ENCODE measurements at regions not wholly inside any gene's neighbourhood (a gene's known extent, or its start where the extent isn't known, plus 50 kb on each side); places are given as distances from the start of the nearest gene placed in this dataset.

GRCh38 chr12:131356485-131357184, 354.3 kb upstream of the SFSWAP start:
- Histone ChIP-seq H3K4me2 (ENCODE audit: insufficient read depth, low read length) (no peak overlapping the region), H3K27ac (ENCODE audit: low read depth, low read length) (no peak overlapping the region), H3K79me2 (ENCODE audit: insufficient read depth, low read length) (no peaks in the 10 kb centered on the region), H3K9me3 (ENCODE audit: low read depth, low read length) (no peaks in the 10 kb centered on the region), H3K4me1 (ENCODE audit: insufficient read depth, low read length) (no peaks in the 10 kb centered on the region), H3K27me3 (ENCODE audit: insufficient read depth, low read length) (no peaks in the 10 kb centered on the region), H3K36me3 (ENCODE audit: insufficient read depth, low read length) (no peaks in the 10 kb centered on the region), H4K20me1 (ENCODE audit: insufficient read depth, low read length) (no peaks in the 10 kb centered on the region), H2AFZ (ENCODE audit: low read length) (no peak overlapping the region), H3K4me3 (ENCODE audit: insufficient read depth, low read length) (no peak overlapping the region)
- no peak for DNase-seq (ENCODE audit: insufficient read length, low spot score, missing footprints)
- TF ChIP-seq CTCF (IDR thresholded peaks at IDR 0.05; ENCODE audit: extremely low read depth, low read depth, low read length): no peak

GRCh38 chr12:131357185-131357747, 353.6 kb upstream of the SFSWAP start:
- DNase-seq (ENCODE audit: insufficient read length, low spot score, missing footprints): no peak
- H3K36me3 ChIP-seq (ENCODE audit: insufficient read depth, low read length): no peaks in the 10 kb centered on the region
- no peaks in the 10 kb centered on the region for H3K79me2 ChIP-seq (ENCODE audit: insufficient read depth, low read length)
- H2AFZ ChIP-seq (ENCODE audit: low read length): no peak overlapping the region
- H3K4me2 ChIP-seq (ENCODE audit: insufficient read depth, low read length): no peak overlapping the region
- TF ChIP-seq CTCF (IDR thresholded peaks at IDR 0.05; ENCODE audit: extremely low read depth, low read depth, low read length): no peak
- H4K20me1 ChIP-seq (ENCODE audit: insufficient read depth, low read length): no peaks in the 10 kb centered on the region
- no peaks in the 10 kb centered on the region for H3K9me3 ChIP-seq (ENCODE audit: low read depth, low read length)
- H3K27me3 ChIP-seq (ENCODE audit: insufficient read depth, low read length): no peaks in the 10 kb centered on the region
- no peaks in the 10 kb centered on the region for H3K4me1 ChIP-seq (ENCODE audit: insufficient read depth, low read length)
- H3K27ac ChIP-seq (ENCODE audit: low read depth, low read length): no peak overlapping the region
- H3K4me3 ChIP-seq (ENCODE audit: insufficient read depth, low read length): no peak overlapping the region

- no peak for TF ChIP-seq CTCF (IDR thresholded peaks at IDR 0.05; ENCODE audit: extremely low read depth, low read depth, low read length)
These were observed 353.0 kb upstream of the SFSWAP start for GRCh38 chr12:131357920-131358319.

GRCh38 chr12:131362291-131363211, 348.3 kb upstream of the SFSWAP start:
- H3K27me3 ChIP-seq (ENCODE audit: insufficient read depth, low read length): no peaks in the 10 kb centered on the region
- no peak overlapping the region for H2AFZ ChIP-seq (ENCODE audit: low read length)
- H3K36me3 ChIP-seq (ENCODE audit: insufficient read depth, low read length): no peaks in the 10 kb centered on the region
- H4K20me1 ChIP-seq (ENCODE audit: insufficient read depth, low read length): no peaks in the 10 kb centered on the region
- no peak overlapping the region for H3K4me2 ChIP-seq (ENCODE audit: insufficient read depth, low read length)
- H3K27ac ChIP-seq (ENCODE audit: low read depth, low read length): no peak overlapping the region
- no peak for DNase-seq (ENCODE audit: insufficient read length, low spot score, missing footprints)
- H3K4me3 ChIP-seq (ENCODE audit: insufficient read depth, low read length): no peak overlapping the region
- no peaks in the 10 kb centered on the region for H3K79me2 ChIP-seq (ENCODE audit: insufficient read depth, low read length)
- H3K4me1 ChIP-seq (ENCODE audit: insufficient read depth, low read length): no peaks in the 10 kb centered on the region
- no peaks in the 10 kb centered on the region for H3K9me3 ChIP-seq (ENCODE audit: low read depth, low read length)
- no peak for TF ChIP-seq CTCF (IDR thresholded peaks at IDR 0.05; ENCODE audit: extremely low read depth, low read depth, low read length)

More at GRCh38 chr12:131357920-131358319, 353.0 kb upstream of the SFSWAP start:
- Histone ChIP-seq H2AFZ (ENCODE audit: low read length) (no peak overlapping the region), H3K36me3 (ENCODE audit: insufficient read depth, low read length) (no peaks in the 10 kb centered on the region), H3K4me1 (ENCODE audit: insufficient read depth, low read length) (no peaks in the 10 kb centered on the region), H3K9me3 (ENCODE audit: low read depth, low read length) (no peaks in the 10 kb centered on the region), H3K27ac (ENCODE audit: low read depth, low read length) (no peak overlapping the region), H3K79me2 (ENCODE audit: insufficient read depth, low read length) (no peaks in the 10 kb centered on the region), H3K27me3 (ENCODE audit: insufficient read depth, low read length) (no peaks in the 10 kb centered on the region), H3K4me3 (ENCODE audit: insufficient read depth, low read length) (no peak overlapping the region), H4K20me1 (ENCODE audit: insufficient read depth, low read length) (no peaks in the 10 kb centered on the region), H3K4me2 (ENCODE audit: insufficient read depth, low read length) (no peak overlapping the region)
- DNase-seq (ENCODE audit: insufficient read length, low spot score, missing footprints): no peak

Measured in osteoblast (primary cell).